Head of caudate nucleus (tissue), 42 donors: ENCODE measurements at regions not wholly inside any gene's neighbourhood (a gene's known extent, or its start where the extent isn't known, plus 50 kb on each side); places are given as distances from the start of the nearest gene placed in this dataset.
A peak's percentile ranks its signal among the peaks of the same experiment; 100 is the strongest.
"Not testable (repeated sequence)": the region's sequence is repeated elsewhere in the genome, so short reads cannot be mapped to it uniquely, and the experiment has no call there.

Source experiments
- DNase-seq, 42 donors: peaks; one replicate each; pipeline versions ENCODE4 v3.0.0 to v3.0.0-alpha.2; 2020 to 2021; ENCODE audit warnings: mixed read lengths in 7 of 42
- intact Hi-C: fragments of 100-400 bp; cut with DNase I; formaldehyde crosslinking; loops from one replicate; pipeline ENCODE4 v1.15.0; 2022

- DNase-seq, result no peak
- intact Hi-C loops, result no loop called here
Observed at GRCh38 chr1:193884848-193885558, 698.6 kb upstream of the B3GALT2 start.

- DNase-seq, intact Hi-C loops: not testable (repeated sequence)
Observed at GRCh38 chr1:193877920-193878319, 691.5 kb upstream of the B3GALT2 start.

GRCh38 chr1:193868425-193868824 is 682.0 kb upstream of the B3GALT2 start:
- intact Hi-C loops, result no loop called here
- no peak for DNase-seq

- DNase-seq, result no peak
- intact Hi-C loops, result no loop called here
Observed at GRCh38 chr1:193856261-193856660, 669.8 kb upstream of the B3GALT2 start.

- intact Hi-C loops, result no loop called here
- no peak for DNase-seq
Observed at GRCh38 chr1:193850745-193851144, 664.3 kb upstream of the B3GALT2 start.

- intact Hi-C loops, result no loop called here
- no peak for DNase-seq
Observed at GRCh38 chr1:193846876-193847604, 660.6 kb upstream of the B3GALT2 start.

- no peak for DNase-seq
- intact Hi-C loops, result no loop called here
Observed at GRCh38 chr1:193846411-193846810, 660.0 kb upstream of the B3GALT2 start.

- intact Hi-C loops, result no loop called here
- DNase-seq, result no peak
Observed at GRCh38 chr1:193841857-193842256, 655.4 kb upstream of the B3GALT2 start.

GRCh38 chr1:193831465-193831864 is 645.1 kb upstream of the B3GALT2 start:
- intact Hi-C loops, result no loop called here
- DNase-seq, result no peak

- intact Hi-C loops, result no loop called here
- DNase-seq, result no peak
Observed at GRCh38 chr1:193827516-193827915, 641.1 kb upstream of the B3GALT2 start.

- intact Hi-C loops, result no loop called here
- no peak for DNase-seq
Observed at GRCh38 chr1:193819376-193819775, 633.0 kb upstream of the B3GALT2 start.

GRCh38 chr1:193807208-193807607 is 620.8 kb upstream of the B3GALT2 start:
- no peak for DNase-seq
- intact Hi-C loops, result no loop called here

GRCh38 chr1:193806079-193807048 is 620.0 kb upstream of the B3GALT2 start:
- intact Hi-C loops, result no loop called here
- no peak for DNase-seq

GRCh38 chr1:193799948-193800690 is 613.7 kb upstream of the B3GALT2 start:
- peak in 32 of 42 donors; percentile 6 to 74 (median 32) for DNase-seq
- intact Hi-C loops, result no loop called here

GRCh38 chr1:193799371-193799770 is 613.0 kb upstream of the B3GALT2 start:
- intact Hi-C loops, result no loop called here
- no peak for DNase-seq

- intact Hi-C loops, result no loop called here
- no peak for DNase-seq
Observed at GRCh38 chr1:193794239-193794638, 607.8 kb upstream of the B3GALT2 start.

GRCh38 chr1:193791746-193792145 is 605.3 kb upstream of the B3GALT2 start:
- intact Hi-C loops, result no loop called here
- DNase-seq, result no peak

- intact Hi-C loops, result no loop called here
- DNase-seq, result no peak
Observed at GRCh38 chr1:193787061-193787460, 600.6 kb upstream of the B3GALT2 start.

- intact Hi-C loops, result no loop called here
- no peak for DNase-seq
Observed at GRCh38 chr1:193785850-193786420, 599.5 kb upstream of the B3GALT2 start.
